22Rv1 (cell line): ENCODE measurements at regions not wholly inside any gene's neighbourhood (a gene's known extent, or its start where the extent isn't known, plus 50 kb on each side); places are given as distances from the start of the nearest gene placed in this dataset.

ENCODE experiments used
- H3K27ac ChIP-seq: fragments of 450-650 bp; 2 replicates; pipeline ENCODE4 v1.5.1; 2017
- CTCF ChIP-seq: fragments of 450-650 bp; IDR thresholded peaks from 2 replicates; pipeline ENCODE4 v1.5.1; 2017; ENCODE audit warnings: mild to moderate bottlenecking
- ZFX ChIP-seq: fragments of 450-650 bp; IDR thresholded peaks from 2 replicates; pipeline ENCODE4 v1.6.1; 2017; ENCODE audit warnings: antibody characterized with exemption, borderline replicate concordance

- TF ChIP-seq CTCF (no peak), ZFX (no peak)
- H3K27ac ChIP-seq = no peak overlapping the region
Measured at GRCh38 chr20:48169650-48170225, 384.5 kb upstream of the SULF2 start.

DNA sequence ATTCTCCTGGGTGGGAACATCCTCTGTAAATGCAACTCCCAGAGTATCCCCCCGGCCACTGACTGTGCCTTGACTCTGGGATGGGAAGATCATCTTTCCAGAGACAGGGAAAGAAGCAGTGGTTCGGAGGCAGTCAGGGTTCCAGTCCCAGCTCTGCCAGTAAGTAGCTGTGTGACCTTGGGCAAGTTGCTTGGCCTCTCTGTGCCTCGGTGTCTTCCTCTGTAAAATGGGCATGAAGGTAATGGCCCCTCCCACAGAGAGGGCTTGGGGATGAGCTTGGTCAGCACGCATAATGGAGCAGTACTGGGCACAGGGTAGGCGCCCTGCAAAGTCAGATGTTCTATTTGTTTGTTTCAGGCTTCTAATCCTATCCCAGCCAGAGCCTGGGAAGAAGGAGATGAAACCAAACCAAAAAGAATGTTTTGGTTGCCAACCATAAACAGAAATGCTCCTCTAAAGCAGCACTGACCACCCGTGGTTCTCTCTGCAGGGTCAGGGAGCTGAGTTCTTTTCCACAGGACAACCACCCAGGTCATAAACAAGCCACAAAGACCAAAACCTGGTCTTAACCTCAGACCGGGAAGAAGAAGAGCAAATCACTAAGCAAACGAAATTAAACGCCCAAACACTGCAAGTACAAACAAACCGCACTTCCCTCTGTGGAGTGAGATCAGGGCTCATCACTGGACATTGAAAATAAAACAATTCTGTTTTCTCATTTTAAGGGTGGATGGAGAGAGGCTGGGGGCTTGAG lies 381.0 kb upstream of the SULF2 start:
- TF ChIP-seq CTCF (no peak), ZFX (no peak)

DNA sequence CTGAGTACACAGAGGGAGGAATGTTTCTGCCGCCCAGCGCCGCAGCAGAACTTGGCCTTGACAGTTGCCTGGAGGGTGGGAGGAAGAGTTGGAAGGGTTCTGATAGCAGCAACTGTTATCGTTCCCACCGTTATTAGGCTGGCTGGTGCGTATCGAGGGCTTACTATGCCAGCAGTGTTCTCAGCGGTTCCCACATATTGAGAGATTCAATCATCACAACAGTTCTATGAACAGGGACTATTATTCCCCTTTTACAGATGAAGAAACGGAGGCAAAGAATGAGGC lies 380.1 kb upstream of the SULF2 start:
- no peak for TF ChIP-seq CTCF
- no peak for TF ChIP-seq ZFX
- no peak overlapping the region for H3K27ac ChIP-seq

More for the DNA sequence above, 381.0 kb upstream of the SULF2 start:
- no peak overlapping the region for H3K27ac ChIP-seq

DNA sequence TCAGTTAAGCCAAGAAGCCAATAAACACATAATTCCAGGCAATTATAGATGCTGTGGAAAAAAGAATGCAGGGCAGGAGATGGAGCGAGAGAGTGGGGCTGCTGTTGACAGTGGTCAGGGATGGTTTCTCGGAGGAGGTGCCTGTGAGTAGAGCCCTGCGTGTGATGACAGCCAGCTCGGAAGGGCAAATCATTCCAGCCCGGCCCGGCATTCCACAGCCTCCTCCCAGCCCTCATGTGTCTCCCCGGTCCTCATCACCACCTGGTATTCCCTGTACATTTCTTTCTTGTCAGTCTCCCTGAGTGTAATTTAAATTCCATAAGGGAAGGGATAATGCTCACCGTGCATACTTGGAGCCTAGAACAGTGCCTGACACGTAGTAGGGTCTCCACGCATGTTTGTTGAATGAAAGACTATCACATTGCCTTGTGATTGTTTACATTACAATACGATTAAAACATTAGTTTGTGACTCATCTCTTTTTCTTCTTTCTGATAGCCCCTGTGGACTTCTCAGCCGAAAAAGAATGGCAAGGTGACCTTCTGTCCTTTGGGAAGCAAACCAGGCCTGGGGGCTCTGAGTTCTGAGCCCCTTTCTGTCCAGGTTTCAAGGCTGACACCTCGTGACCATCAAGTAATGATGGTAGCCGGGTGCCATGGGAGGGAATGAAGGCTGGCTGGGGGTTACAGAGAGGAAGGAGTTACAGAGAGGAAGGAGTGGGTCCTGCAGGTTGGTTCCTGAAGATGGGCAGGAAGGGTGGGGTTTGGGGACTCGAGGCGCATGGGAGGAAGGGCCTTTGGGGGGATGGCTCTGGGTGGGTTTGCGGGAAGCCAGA lies 379.5 kb upstream of the SULF2 start:
- TF ChIP-seq CTCF (no peak), ZFX (no peak)
- H3K27ac ChIP-seq = no peak overlapping the region

GRCh38 chr20:48164034-48164433 lies 378.8 kb upstream of the SULF2 start:
- no peak overlapping the region for H3K27ac ChIP-seq
- TF ChIP-seq ZFX (no peak), CTCF (no peak)

DNA sequence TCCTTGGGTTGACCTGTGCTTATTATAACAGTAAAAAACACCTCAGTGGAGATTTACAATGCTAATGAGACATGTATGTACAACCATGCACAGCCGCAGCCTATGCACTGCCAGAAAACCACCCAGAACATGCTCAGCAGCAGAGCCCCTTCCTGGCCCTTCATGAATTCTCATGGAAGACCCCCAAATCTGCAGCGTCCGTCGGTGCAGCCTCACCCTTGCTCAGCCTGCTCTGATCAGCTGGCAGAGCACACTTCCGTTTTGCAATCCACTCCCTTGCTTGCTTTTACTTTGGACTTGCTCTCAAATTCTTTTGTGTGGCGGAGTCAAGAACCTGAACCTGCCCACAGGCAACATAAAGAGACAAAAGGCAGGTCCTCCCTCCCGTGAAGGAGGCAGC lies 378.2 kb upstream of the SULF2 start:
- H3K27ac ChIP-seq = no peak overlapping the region

More for the DNA sequence above, 378.2 kb upstream of the SULF2 start:
- TF ChIP-seq CTCF = no peak
- TF ChIP-seq ZFX = no peak
